Heart right ventricle (tissue), 16 donors: ENCODE measurements at regions not wholly inside any gene's neighbourhood (a gene's known extent, or its start where the extent isn't known, plus 50 kb on each side); places are given as distances from the start of the nearest gene placed in this dataset.

Experiments used
- ATAC-seq, 8 donors: fragments of 200-7000 bp; cut with Tn5 transposase; one replicate each; pipeline ENCODE4 v1.9.1; 2020; ENCODE audit warnings: mild to moderate bottlenecking in 8 of 8, moderate library complexity in 8 of 8, moderate number of reproducible peaks in 1 of 8
- DNase-seq, 2 donors: peaks; one replicate each; pipeline ENCODE4 v3.0.0-alpha.2; 2020
- H3K27ac ChIP-seq, 10 donors: fragments of 200-600 bp; sonication (generic) in 2 of 10; one replicate each; pipeline versions ENCODE4 v1.5.0 to v1.8.0; 2020 to 2022; ENCODE audit warnings: mild to moderate bottlenecking in 3 of 10
- H3K27me3 ChIP-seq, 7 donors: fragments of 200-600 bp; one replicate each; pipeline ENCODE4 v1.8.0; 2021 to 2022; ENCODE audit warnings: mild to moderate bottlenecking in 2 of 7
- H3K36me3 ChIP-seq, 9 donors: fragments of 200-600 bp; sonication (generic) in 1 of 9; one replicate each; pipeline versions ENCODE4 v1.5.0 to v1.8.0; 2020 to 2022; ENCODE audit warnings: mild to moderate bottlenecking in 2 of 9
- H3K4me1 ChIP-seq, 9 donors: fragments of 200-600 bp; sonication (generic) in 1 of 9; one replicate each; pipeline versions ENCODE4 v1.5.0 to v1.8.0; 2020 to 2022; ENCODE audit warnings: mild to moderate bottlenecking in 4 of 9
- H3K4me3 ChIP-seq, 10 donors: fragments of 200-600 bp; sonication (generic) in 2 of 10; one replicate each; pipeline versions ENCODE4 v1.5.0 to v1.8.0; 2020 to 2022; ENCODE audit warnings: mild to moderate bottlenecking in 7 of 10, moderate library complexity in 2 of 10
- H3K9me3 ChIP-seq, 11 donors: fragments of 200-600 bp in 10 of 11; sonication (generic) in 2 of 11; one replicate each; pipeline versions ENCODE4 v1.5.0 to v1.8.0; 2013 to 2022; ENCODE audit warnings: mild to moderate bottlenecking in 2 of 11, control low read depth in 1 of 11, moderate library complexity in 1 of 11
- WGBS, 2 donors: extraction: QIAGEN DNeasy Blood & Tissue Kit; methylation state at CpG; one replicate each; pipeline ENCODE4 v1.1.7; 2013; ENCODE audit warnings: inconsistent platforms in 1 of 2; 5-methylcytosine and 5-hydroxymethylcytosine counted together
- intact Hi-C, 10 donors: fragments of 100-400 bp; cut with DNase I; formaldehyde crosslinking; loops; one replicate each; pipeline versions ENCODE4 v1.11.1 to v1.14.2; 2022
- TF ChIP-seq, protein P1 (sequence below), 9 donors: fragments of 200-600 bp; sonication (generic) in 2 of 9; IDR thresholded peaks; one replicate each; pipeline versions ENCODE4 v1.5.0 to v1.8.0; 2021 to 2022; ENCODE audit warnings: antibody characterized with exemption in 9 of 9, mild to moderate bottlenecking in 5 of 9, moderate library complexity in 1 of 9
- donor health status: Arrhythmogenic right ventricular cardiomyopathy.
- donor health status: ischemic (EF 13 %, LVEDD 7.1; RV severe dilation, severe dysfunction).
- donor health status: healthy with polysubstance abuse.
- donor health status: DM: no; HTN: yes; CAD: no.
- donor health status: DM: no; HTN: no; CAD: no.
- donor health status: ischemic (EF 25% LVEDD 6.9; RV normal size, moderate dysfunction).
- donor health status: ischemic (EF 25% LVEDD 5.7; RV mildly dilated, moderate dysfunction).
- donor health status: healthy.
- donor health status: DM: yes; HTN: yes; CAD: no.
- donor health status: Ischemic cardiomyopathy.
- donor health status: ischemic (EF 35%, LVEDD 5.7; RV mildly dilated, moderate dysfunction).
- donor health status: nonischemic (EF 11% LVEDD 7.7; RV severe dilation, severe dysfunction).
- donor health status: DM: yes; HTN: yes; CAD: no.
- donor health status: PGD.
- donor health status: ischemic (EF 29% LVEDD 5.4; RV normal size, mild dysfunction).
- donor health status: nonischemic (EF 23%, LVEDD 6.1; RV moderate dilation, normal function).

DNA sequence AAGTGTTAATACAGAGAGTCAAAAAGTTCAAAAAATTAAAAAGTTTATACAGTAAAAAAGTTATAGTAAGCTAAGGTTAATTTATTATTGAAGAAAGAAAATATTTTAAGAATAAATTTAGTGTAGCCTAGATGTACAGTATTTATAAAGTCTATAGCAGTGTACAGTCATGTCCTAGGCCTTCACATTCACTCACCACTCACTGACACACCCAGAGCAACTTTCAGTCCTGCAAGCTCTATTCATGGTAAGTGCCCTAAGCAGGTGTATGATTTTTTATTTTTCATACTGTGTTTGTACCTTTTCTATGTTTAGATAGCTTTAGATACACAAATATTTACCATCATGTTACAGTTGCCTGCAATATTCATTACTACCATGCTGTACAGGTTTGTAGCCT is 108.9 kb downstream of the FHIP1A start:
- TF ChIP-seq, protein P1, sequence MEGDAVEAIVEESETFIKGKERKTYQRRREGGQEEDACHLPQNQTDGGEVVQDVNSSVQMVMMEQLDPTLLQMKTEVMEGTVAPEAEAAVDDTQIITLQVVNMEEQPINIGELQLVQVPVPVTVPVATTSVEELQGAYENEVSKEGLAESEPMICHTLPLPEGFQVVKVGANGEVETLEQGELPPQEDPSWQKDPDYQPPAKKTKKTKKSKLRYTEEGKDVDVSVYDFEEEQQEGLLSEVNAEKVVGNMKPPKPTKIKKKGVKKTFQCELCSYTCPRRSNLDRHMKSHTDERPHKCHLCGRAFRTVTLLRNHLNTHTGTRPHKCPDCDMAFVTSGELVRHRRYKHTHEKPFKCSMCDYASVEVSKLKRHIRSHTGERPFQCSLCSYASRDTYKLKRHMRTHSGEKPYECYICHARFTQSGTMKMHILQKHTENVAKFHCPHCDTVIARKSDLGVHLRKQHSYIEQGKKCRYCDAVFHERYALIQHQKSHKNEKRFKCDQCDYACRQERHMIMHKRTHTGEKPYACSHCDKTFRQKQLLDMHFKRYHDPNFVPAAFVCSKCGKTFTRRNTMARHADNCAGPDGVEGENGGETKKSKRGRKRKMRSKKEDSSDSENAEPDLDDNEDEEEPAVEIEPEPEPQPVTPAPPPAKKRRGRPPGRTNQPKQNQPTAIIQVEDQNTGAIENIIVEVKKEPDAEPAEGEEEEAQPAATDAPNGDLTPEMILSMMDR (IDR thresholded peaks at IDR 0.05): no peak
- no peaks in the 10 kb centered on the region for H3K36me3 ChIP-seq
- intact Hi-C loops: no loop called here
- H3K4me1 ChIP-seq: peaks cover 0 to 16% (median 0%) of the 10 kb centered on the region in 9 donors
- ATAC-seq (no peak), DNase-seq (no peak)
- no peak overlapping the region for H3K27ac ChIP-seq
- H3K27me3 ChIP-seq: no peaks in the 10 kb centered on the region
- H3K9me3 ChIP-seq: peaks cover 0 to 2% (median 0%) of the 10 kb centered on the region in 11 donors
- H3K4me3 ChIP-seq: no peak overlapping the region

DNA sequence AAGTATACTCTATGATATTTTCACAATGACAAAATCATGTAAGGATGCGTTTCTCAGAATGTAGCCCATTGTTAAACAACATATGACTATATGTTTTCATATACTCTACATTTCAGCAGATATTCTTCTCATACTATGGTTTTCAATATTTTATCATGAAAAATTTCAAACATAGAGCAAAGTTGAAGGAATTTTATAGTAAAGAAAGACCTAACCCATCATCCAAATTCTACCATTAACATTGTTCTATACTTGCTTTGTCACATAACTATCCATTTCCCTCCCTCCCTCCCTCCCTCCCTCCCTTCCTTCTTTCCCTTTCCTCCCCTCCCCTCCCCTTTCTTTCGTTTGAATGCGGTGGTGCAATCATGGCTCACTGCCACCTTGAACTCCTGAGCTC is 109.4 kb downstream of the FHIP1A start:
- H3K27ac ChIP-seq: no peak overlapping the region
- peaks cover 0 to 16% (median 0%) of the 10 kb centered on the region in 9 donors for H3K4me1 ChIP-seq
- H3K27me3 ChIP-seq: no peaks in the 10 kb centered on the region
- intact Hi-C loops: no loop called here
- TF ChIP-seq, protein P1 (IDR thresholded peaks at IDR 0.05): no peak
- 69 to 70% methylated on average over 3 of the region's 3 CpGs for WGBS, 2 donors
- H3K36me3 ChIP-seq: no peaks in the 10 kb centered on the region
- DNase-seq (no peak), ATAC-seq (no peak)
- no peak overlapping the region for H3K4me3 ChIP-seq
- peaks cover 0 to 2% (median 0%) of the 10 kb centered on the region in 11 donors for H3K9me3 ChIP-seq

DNA sequence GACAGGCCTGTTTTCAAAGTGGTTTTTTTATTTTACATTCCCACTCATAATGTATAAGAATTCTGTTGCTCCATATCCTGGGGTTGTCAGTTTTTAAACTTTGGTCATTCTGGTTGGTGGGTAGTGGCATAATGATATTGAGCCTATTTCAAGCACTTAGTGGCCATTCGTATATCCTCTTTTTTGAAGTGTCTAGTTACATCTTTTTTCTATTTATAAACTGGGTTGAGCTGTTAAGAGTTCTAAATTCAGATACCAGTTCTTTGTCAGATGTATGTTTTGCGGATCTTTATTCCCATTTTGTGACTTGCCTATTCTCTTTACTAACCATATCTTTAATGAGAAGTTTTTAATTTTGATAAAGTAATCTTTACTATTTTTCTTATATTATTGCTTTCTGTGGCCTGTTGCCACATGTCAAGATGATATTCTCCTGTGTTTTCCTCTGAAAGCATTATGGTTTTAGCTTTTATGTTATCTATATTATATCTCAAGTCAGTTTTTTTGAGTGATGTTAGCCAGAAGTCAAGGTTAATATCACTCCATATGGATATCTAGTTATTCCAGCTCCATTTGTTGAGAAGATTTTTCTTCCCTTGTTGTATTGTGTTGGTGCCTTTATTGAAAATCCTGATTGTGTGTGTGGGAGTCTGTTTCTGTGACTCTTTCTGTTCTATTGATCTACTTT is 110.9 kb downstream of the FHIP1A start:
- peaks cover 0 to 16% (median 0%) of the 10 kb centered on the region in 9 donors for H3K4me1 ChIP-seq
- no peak for DNase-seq
- intact Hi-C loops: no loop called here
- H3K4me3 ChIP-seq: no peak overlapping the region
- no peaks in the 10 kb centered on the region for H3K36me3 ChIP-seq
- 56% methylated on average over 2 of the region's 2 CpGs for WGBS, 2 donors
- no peak for ATAC-seq
- H3K27me3 ChIP-seq: no peaks in the 10 kb centered on the region
- TF ChIP-seq, protein P1 (IDR thresholded peaks at IDR 0.05): no peak
- H3K27ac ChIP-seq: no peak overlapping the region
- H3K9me3 ChIP-seq: peaks cover 0 to 2% (median 0%) of the 10 kb centered on the region in 11 donors

DNA sequence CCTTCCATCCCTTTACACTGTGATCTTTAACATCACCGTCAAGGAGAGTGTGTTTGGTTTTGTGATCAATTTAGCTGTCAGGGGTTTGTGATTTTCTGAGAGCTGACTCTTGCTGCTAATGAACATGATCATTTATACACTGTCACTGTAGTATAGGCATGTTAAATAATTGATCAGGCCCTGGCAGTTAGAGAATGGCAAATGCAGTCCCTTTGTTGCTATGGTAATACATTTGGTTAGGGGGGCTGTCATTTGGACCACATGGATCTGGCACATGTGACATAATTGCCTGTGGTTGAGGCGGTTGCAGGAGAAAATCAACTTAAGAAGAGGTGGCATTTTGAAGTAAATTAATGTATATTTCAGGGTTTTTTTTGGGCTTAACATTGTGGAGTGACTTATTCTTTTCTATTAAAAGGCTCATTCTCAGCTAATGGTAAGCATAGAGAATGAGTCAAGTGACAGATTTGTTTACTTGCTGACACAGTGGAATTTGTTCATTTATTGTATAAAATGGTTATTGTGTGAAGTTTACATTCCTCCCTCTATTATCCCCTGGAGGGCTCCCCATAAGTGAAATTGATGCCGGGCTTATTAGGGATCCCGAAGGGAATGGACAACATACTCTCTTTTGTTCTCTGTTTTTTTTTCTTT is 114.0 kb downstream of the FHIP1A start:
- TF ChIP-seq, protein P1 (IDR thresholded peaks at IDR 0.05): no peak
- Histone ChIP-seq H3K27me3 (no peaks in the 10 kb centered on the region), H3K4me1 (peaks cover 0 to 24% (median 0%) of the 10 kb centered on the region in 9 donors), H3K9me3 (no peaks in the 10 kb centered on the region), H3K4me3 (no peak overlapping the region), H3K27ac (no peak overlapping the region), H3K36me3 (no peaks in the 10 kb centered on the region)
- DNase-seq (no peak), ATAC-seq (no peak)
- intact Hi-C loops: no loop called here
- 84 to 86% methylated on average over 4 of the region's 4 CpGs for WGBS, 2 donors
